MCF 10A (cell line): ENCODE measurements at regions not wholly inside any gene's neighbourhood (a gene's known extent, or its start where the extent isn't known, plus 50 kb on each side); places are given as distances from the start of the nearest gene placed in this dataset.

Experiments used
- BruUV-seq: library from RNA; stranded (reverse); fragments of 400-500 nt; replicated peaks from 2 replicates; lab custom pipeline; 2021; lab: Mats Ljungman, UMichigan
- CTCF ChIA-PET: fragments of 300-600 bp; sonication (Branson Sonifier 250); formaldehyde crosslinking; extraction: SDS; loops from one replicate; lab custom pipeline; 2021; ENCODE audit warnings: antibody characterized with exemption, inconsistent platforms; lab: Yijun Ruan, JAX
- POLR2A ChIA-PET: fragments of 300-600, 350-650 bp; sonication (Branson Sonifier 250); formaldehyde crosslinking; extraction: SDS; loops from one replicate; lab custom pipeline; 2020; ENCODE audit warnings: antibody characterized with exemption, inconsistent platforms; lab: Yijun Ruan, JAX
- DNase-seq: peaks from one replicate; pipeline ENCODE4 v3.0.0-alpha.2; 2018; ENCODE audit not compliant: unreplicated experiment
- H3K27ac Mint-ChIP-seq: one replicate; pipeline ENCODE4 v1.8.0; 2022; ENCODE audit warnings: mild to moderate bottlenecking, low read depth, mixed read lengths; ENCODE audit not compliant: unreplicated experiment
- H3K27me3 Mint-ChIP-seq: one replicate; pipeline ENCODE4 v1.8.0; 2022; ENCODE audit warnings: mixed read lengths; ENCODE audit not compliant: insufficient read depth, unreplicated experiment
- H3K36me3 Mint-ChIP-seq: one replicate; pipeline ENCODE4 v1.8.0; 2022; ENCODE audit warnings: mild to moderate bottlenecking, moderate library complexity, mixed read lengths; ENCODE audit not compliant: insufficient read depth, unreplicated experiment
- H3K4me1 Mint-ChIP-seq: one replicate; pipeline ENCODE4 v1.8.0; 2022; ENCODE audit warnings: mixed read lengths; ENCODE audit not compliant: insufficient read depth, unreplicated experiment
- H3K4me3 Mint-ChIP-seq: one replicate; pipeline ENCODE4 v1.8.0; 2022; ENCODE audit warnings: mild to moderate bottlenecking, moderate library complexity, mixed read lengths; ENCODE audit not compliant: unreplicated experiment
- H3K9me3 Mint-ChIP-seq: one replicate; pipeline ENCODE4 v1.8.0; 2022; ENCODE audit warnings: mixed read lengths; ENCODE audit not compliant: unreplicated experiment
- CTCF ChIP-seq: fragments of 200-600 bp; IDR thresholded peaks from one replicate; pipeline ENCODE4 v1.8.0; 2022; ENCODE audit warnings: antibody characterized with exemption, mild to moderate bottlenecking; ENCODE audit not compliant: unreplicated experiment
- intact Hi-C: fragments of 100-400 bp; cut with micrococcal nuclease; formaldehyde crosslinking; loops from 2 replicates; pipeline ENCODE4 v1.14.1; 2022

- no peak for DNase-seq
- Mint-ChIP-seq H3K36me3 (no peaks in the 10 kb centered on the region), H3K4me1 (peaks cover 21% of the 10 kb centered on the region), H3K27ac (no peak overlapping the region), H3K4me3 (no peak overlapping the region), H3K27me3 (no peaks in the 10 kb centered on the region), H3K9me3 (no peaks in the 10 kb centered on the region)
- ChIA-PET POLR2A (interaction anchor here (1.6 kb wide), 1 partner anchor 53 kb away, joined by 4 read pairs; no protein-coding TSS in a partner anchor), CTCF (interaction anchor here (0.6 kb wide), 1 partner anchor 135 kb away, joined by 3 read pairs; no protein-coding TSS in a partner anchor)
- BruUV-seq = no TSS peak
- intact Hi-C loops = no loop called here
- TF ChIP-seq CTCF = no peak
Measured at GRCh38 chr4:14115106-14115505, 487.6 kb upstream of the BOD1L1 start.

DNA sequence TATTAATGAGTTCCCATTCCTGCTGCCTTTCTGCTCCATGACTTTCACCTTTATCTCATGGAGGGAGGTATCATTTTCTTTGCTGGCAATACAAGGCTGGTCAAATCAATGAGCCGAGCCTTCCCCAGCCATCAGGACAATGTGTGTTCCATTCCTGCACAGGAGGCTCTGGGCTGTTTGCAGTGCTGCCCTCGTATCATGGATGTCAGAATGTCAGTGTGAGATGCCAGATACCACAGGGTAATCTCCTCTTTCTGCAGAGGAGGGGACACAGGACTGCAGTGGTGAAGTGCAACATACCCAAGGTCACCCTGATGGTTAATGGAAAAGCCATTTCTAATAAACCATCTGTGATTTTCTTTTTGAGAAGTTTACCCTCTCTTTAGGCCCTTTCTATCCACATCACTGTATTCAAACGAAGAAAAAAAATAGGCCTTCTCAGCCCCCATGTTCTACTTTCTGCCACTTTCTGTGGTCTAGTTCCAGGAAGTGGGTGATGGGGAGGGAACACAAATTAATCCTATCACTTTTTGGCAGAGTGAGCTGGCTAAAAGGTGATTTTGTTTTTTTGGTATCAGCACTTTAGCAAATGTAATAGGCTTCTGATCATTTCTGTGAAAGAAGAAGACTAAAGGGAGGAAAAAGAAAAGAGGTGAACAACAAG is 490.2 kb upstream of the BOD1L1 start:
- Mint-ChIP-seq H3K27me3 (no peaks in the 10 kb centered on the region), H3K9me3 (no peaks in the 10 kb centered on the region), H3K27ac (no peak overlapping the region), H3K4me1 (no peaks in the 10 kb centered on the region), H3K4me3 (no peak overlapping the region), H3K36me3 (no peaks in the 10 kb centered on the region)
- CTCF ChIA-PET = no interaction called here
- no peak for TF ChIP-seq CTCF
- intact Hi-C loops = no loop called here
- BruUV-seq = no TSS peak
- DNase-seq = no peak
- POLR2A ChIA-PET = no interaction called here

DNA sequence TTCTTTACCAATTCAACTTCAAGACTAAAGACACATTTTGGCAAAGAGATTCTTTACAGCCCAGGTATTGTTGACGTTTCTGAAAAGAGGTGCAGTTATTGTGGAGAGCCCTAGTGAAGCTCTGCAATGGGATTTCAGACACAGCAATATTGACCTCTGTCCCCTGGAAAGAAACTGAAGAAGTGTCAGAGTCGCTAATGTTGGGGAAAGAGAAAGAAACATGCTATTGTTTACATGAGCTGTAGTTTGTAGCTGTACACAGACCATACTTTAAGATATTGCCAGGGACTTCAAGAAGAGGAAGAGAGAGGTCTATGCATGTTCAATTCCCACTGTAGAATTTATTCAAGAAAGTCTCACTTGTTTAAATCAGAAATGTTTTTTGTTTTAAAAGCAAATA is 497.3 kb upstream of the BOD1L1 start:
- Mint-ChIP-seq H3K27me3 (no peaks in the 10 kb centered on the region), H3K4me1 (no peaks in the 10 kb centered on the region), H3K36me3 (no peaks in the 10 kb centered on the region), H3K4me3 (no peak overlapping the region), H3K27ac (no peak overlapping the region), H3K9me3 (no peaks in the 10 kb centered on the region)
- DNase-seq = no peak
- intact Hi-C loops = no loop called here
- no peak for TF ChIP-seq CTCF
- ChIA-PET POLR2A (no interaction called here), CTCF (interaction anchor here (1.4 kb wide), 1 partner anchor 470 kb away, joined by 3 read pairs; no protein-coding TSS in a partner anchor)
- no TSS peak for BruUV-seq

- Mint-ChIP-seq H3K27ac (no peak overlapping the region), H3K4me1 (no peaks in the 10 kb centered on the region), H3K4me3 (no peak overlapping the region), H3K9me3 (no peaks in the 10 kb centered on the region), H3K36me3 (no peaks in the 10 kb centered on the region), H3K27me3 (no peaks in the 10 kb centered on the region)
- ChIA-PET POLR2A (no interaction called here), CTCF (no interaction called here)
- intact Hi-C loops = no loop called here
- DNase-seq = no peak
- TF ChIP-seq CTCF = no peak
- BruUV-seq = no TSS peak
Measured at GRCh38 chr4:14125375-14126129, 498.0 kb upstream of the BOD1L1 start.
